LNCAP (cell line): ENCODE measurements at regions not wholly inside any gene's neighbourhood (a gene's known extent, or its start where the extent isn't known, plus 50 kb on each side); places are given as distances from the start of the nearest gene placed in this dataset.

Experiments used
- TF ChIP-seq, protein P1 (sequence below): fragments of 450-650 bp; IDR thresholded peaks from 2 replicates; pipeline ENCODE4 v1.5.1; 2017; ENCODE audit warnings: mild to moderate bottlenecking

DNA sequence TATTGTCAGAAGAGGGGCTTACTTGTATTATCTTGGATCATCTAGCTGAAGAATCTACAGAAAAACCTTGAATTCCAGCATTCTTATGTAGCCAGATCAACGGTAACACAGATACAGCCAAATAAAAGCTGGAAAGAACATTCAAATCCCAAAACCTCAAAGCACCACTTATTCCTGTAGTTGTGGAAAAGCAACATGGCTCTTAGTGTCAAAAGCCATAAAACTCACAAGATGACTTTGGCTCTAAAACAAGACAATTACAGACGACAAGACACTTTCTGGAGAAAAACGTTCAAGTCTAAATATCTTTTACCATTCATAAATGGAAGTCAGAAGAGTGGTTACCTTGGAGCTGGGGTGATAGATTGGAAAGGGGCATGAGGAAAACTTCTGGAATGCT is 173.0 kb downstream of the HERPUD2 start:
- TF ChIP-seq, protein P1, sequence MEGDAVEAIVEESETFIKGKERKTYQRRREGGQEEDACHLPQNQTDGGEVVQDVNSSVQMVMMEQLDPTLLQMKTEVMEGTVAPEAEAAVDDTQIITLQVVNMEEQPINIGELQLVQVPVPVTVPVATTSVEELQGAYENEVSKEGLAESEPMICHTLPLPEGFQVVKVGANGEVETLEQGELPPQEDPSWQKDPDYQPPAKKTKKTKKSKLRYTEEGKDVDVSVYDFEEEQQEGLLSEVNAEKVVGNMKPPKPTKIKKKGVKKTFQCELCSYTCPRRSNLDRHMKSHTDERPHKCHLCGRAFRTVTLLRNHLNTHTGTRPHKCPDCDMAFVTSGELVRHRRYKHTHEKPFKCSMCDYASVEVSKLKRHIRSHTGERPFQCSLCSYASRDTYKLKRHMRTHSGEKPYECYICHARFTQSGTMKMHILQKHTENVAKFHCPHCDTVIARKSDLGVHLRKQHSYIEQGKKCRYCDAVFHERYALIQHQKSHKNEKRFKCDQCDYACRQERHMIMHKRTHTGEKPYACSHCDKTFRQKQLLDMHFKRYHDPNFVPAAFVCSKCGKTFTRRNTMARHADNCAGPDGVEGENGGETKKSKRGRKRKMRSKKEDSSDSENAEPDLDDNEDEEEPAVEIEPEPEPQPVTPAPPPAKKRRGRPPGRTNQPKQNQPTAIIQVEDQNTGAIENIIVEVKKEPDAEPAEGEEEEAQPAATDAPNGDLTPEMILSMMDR: no peak

DNA sequence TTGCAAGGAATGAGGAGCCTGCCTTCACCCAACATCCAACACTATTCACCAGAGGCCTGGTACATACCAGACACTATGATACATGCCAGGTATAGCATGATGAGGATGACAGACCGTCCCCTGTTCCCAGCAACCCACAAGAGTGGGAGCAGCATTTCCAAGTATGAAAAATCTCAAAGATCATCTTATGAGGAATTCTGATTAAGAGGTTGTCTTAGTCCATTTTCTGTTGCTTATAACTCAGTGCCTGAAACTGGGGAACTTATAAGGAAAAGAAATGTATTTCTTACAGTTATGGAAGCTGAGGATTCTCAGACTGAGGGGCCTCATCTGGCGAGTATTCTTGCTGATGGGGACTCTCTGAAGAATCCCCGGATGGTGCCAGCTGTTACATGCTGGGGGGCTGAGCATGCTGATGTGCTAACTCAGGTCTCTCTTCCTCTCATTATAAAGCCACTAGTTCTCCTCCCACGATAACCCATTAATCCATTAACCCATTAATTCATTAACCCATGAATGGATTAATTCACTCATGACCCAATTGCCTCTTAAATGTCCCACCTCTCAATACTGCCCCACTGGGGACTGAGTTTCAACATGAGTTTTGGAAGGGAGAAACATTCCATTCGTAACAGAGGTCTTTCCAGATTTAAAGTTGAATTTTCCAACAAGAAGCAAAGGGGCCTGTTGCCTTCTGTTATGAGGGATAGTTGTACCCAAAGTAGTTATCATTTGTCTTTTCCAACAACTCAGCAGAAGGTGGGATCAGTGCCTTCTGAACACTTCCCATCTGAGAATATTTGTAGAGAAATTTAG is 173.9 kb downstream of the HERPUD2 start:
- TF ChIP-seq, protein P1: no peak

DNA sequence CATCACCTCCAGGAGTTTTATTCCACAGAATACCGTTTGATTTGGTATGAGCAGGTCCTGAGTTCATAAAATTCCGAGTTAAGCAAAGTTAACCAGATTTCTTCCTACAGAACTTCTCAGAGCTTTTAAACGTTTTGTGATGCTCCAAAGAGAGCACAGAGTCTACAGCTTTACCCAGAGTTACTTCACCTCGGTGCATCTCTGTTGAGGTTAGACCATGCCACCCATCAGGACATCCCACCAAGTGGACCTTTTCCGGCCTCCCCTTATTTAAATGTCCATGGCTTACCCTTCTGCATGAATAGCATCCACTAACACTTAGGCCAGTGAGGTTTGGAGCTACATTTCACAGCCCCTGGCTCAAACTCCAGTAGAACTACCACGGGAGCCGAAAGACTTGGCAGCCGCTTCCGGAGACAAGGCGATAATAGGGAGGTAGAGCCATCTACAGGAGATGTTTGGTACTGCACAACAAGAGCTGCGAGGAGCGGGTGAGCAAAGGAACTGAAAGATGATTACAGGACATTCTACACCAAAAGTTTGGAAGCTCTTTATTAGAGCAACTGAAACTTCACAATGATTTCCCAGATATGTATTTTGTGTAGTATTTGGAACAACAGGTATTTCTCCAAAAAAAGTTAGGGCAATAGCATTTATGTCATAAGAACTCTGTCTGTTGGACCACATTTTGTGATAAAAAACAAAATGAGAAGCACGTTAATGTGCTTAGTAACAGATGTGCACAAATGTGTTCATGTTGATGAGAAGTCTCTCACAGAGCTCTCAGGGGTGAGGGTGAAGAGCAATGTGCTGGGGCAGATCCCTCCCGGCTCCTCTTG is 174.7 kb downstream of the HERPUD2 start:
- TF ChIP-seq, protein P1: peak; percentile 92

DNA sequence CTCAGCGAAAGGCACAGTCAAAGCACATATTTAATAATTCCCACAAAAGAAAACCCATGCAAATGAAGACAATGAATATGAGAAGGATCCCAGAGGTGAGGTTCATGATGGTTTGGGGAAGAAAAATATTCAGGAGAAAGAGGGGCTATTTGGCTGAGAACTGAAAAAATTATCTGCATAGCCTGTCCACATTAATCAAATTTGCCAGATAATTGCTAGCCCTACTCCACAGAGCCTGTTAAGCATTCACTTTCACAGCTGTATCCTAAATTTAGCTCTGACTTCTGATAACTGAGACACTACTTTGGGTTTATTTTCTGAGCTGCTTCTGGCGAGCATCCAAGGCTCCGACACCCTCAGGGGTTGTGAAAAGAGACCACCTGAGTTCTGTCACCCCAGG is 176.2 kb downstream of the HERPUD2 start:
- TF ChIP-seq, protein P1: no peak

DNA sequence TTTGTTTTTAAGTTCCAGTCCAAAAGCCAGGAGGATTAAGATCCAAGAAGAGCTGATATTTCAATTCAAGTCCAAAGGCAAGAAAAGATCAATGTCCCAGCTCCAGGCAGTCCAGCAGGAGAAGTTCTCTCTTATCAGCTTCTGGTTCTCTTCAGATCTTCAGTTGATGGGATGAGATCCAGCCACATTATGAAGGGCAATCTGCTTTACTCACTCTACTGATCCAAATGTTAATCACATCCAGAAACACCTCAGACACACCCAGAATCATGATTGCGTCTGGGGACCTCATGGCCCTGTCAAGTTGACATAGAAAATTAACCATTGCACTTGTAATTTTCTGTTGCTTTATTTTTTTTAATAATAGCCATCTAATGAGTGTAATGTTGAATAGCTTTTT is 178.4 kb downstream of the HERPUD2 start:
- TF ChIP-seq, protein P1: no peak

DNA sequence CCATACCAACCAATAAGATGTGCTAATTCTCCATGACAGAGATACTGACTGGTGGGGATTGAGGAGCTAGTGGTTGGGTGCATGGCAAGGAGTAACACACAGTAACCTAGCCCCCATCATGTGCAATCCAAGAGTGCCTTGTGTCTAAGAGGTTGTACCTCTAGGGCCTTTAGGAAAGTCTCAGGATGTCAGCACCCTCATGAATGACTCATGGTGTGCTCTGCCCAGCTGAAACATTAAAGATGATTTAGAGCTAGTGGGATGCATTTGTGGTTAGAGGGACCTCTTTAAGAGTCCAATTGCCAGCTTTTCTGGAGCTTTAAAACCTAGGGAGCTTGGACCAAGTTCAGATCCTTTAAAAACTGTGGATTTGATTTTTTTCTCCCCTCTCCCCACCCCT is 181.1 kb downstream of the HERPUD2 start:
- TF ChIP-seq, protein P1: no peak

DNA sequence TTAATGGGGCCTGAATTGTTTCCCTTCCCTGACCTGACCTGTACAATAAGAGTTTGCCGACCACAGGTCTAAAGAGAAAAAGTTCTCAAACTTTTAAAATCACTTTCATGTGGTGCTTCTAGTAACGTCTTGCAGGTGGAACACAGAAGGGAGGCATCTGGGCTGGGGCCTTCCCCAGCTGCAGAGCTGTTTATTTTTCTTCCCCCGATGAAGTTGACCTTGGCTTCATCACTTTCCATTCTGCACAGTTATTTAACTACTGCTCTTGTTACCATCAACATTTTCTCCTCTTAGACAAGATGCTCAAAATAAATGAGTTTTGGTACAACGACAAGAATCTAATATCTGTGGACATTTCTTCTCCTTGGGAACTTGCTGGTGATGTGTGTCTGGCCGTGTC is 181.7 kb downstream of the HERPUD2 start:
- TF ChIP-seq, protein P1: no peak
